Transverse colon (tissue), 4 donors: ENCODE measurements at regions not wholly inside any gene's neighbourhood (a gene's known extent, or its start where the extent isn't known, plus 50 kb on each side); places are given as distances from the start of the nearest gene placed in this dataset.

Source experiments
- POLR2A ChIP-seq: fragments of 450-650 bp; IDR thresholded peaks from one replicate; pipeline ENCODE4 v1.6.1; 2016; ENCODE audit warnings: antibody characterized with exemption, mild to moderate bottlenecking, moderate library complexity
- POLR2AphosphoS5 ChIP-seq, 3 donors: sonication (generic); formaldehyde crosslinking; IDR thresholded peaks; one replicate each; pipeline ENCODE4 v1.6.1; 2016; ENCODE audit warnings: antibody characterized with exemption in 3 of 3
- TF ChIP-seq, protein P1 (sequence below), 5 experiments: fragments of 200-600 bp in 3 of 5; fragments of 450-650 bp in 2 of 5; sonication (generic) in 3 of 5; IDR thresholded peaks; 1 replicate in 2 of 5; 2 replicates in 3 of 5; pipeline ENCODE4 v1.5.1; 2016 to 2017; ENCODE audit warnings: antibody characterized with exemption in 5 of 5, inconsistent platforms in 3 of 5, mild to moderate bottlenecking in 2 of 5, moderate library complexity in 1 of 5

DNA sequence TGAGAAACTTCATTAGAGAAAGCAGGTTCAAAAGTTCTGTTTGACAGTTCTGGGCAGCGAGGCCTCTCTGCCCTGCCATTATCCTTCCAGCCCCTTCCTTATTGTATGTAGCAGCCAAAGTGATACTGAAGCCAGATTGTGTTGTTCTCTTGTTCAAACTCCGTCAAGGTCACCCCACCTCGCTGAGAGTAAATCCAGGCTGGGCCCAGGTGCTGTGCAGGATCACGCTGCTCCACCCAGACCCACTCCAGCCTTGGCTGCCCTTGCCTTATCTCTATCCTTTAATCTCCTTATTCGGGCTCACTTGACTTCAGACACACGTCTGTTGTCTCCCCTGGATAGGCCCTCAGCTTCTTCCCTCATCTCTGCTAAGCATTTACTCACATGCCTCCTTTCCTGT is 196.1 kb downstream of the CPS1 start:
- TF ChIP-seq, protein P1, sequence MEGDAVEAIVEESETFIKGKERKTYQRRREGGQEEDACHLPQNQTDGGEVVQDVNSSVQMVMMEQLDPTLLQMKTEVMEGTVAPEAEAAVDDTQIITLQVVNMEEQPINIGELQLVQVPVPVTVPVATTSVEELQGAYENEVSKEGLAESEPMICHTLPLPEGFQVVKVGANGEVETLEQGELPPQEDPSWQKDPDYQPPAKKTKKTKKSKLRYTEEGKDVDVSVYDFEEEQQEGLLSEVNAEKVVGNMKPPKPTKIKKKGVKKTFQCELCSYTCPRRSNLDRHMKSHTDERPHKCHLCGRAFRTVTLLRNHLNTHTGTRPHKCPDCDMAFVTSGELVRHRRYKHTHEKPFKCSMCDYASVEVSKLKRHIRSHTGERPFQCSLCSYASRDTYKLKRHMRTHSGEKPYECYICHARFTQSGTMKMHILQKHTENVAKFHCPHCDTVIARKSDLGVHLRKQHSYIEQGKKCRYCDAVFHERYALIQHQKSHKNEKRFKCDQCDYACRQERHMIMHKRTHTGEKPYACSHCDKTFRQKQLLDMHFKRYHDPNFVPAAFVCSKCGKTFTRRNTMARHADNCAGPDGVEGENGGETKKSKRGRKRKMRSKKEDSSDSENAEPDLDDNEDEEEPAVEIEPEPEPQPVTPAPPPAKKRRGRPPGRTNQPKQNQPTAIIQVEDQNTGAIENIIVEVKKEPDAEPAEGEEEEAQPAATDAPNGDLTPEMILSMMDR (IDR thresholded peaks at IDR 0.05): no peak
- TF ChIP-seq POLR2AphosphoS5 (IDR thresholded peaks at IDR 0.05) (no peak), POLR2A (no peak)
